ENCODE measurements at regions not wholly inside any gene's neighbourhood (a gene's known extent, or its start where the extent isn't known, plus 50 kb on each side); places are given as distances from the start of the nearest gene placed in this dataset.

DNA sequence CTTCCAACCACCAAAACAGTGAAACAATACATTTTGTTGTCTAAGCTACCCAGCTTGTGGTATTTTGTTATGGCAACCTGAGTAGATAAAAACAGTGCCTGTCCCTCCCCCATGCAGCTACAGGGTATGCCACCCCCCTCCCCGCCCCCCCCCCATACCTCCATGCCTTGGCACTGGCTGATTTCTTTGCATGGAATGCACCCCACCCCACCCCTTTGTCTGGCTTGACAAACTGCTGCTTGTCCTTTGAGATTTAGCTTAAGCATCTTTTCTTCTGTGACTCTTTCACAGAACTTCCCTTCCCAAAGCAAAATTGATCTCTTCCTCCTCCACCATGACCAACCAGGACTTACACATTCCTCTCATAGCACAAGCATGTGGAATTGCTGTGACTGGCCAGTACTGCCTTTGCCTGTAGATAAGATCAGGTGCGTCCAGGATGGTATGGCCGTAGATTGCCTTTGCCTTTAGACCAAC, 64.6 kb upstream of the ADGRF1 start:
- no TSS peak for BruUV-seq (replicated peaks)
- peak; percentile 89 for DNase-seq (ENCODE audit: low spot score)
- H3K4me1 ChIP-seq (ENCODE audit: insufficient read depth, low read length): peaks cover 37% of the 10 kb centered on the region
- no peak for TF ChIP-seq SRF (IDR thresholded peaks at IDR 0.05; ENCODE audit: low read depth, low read length)
- 0 out of 2 replicates have a peak, but pooled peaks have one; percentile 1 for TF ChIP-seq SAP130 (CRISPR knock-in tag; IDR thresholded peaks at IDR 0.05; ENCODE audit: low read depth)
- TF ChIP-seq, protein P1, sequence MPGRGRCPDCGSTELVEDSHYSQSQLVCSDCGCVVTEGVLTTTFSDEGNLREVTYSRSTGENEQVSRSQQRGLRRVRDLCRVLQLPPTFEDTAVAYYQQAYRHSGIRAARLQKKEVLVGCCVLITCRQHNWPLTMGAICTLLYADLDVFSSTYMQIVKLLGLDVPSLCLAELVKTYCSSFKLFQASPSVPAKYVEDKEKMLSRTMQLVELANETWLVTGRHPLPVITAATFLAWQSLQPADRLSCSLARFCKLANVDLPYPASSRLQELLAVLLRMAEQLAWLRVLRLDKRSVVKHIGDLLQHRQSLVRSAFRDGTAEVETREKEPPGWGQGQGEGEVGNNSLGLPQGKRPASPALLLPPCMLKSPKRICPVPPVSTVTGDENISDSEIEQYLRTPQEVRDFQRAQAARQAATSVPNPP (CRISPR knock-in tag; IDR thresholded peaks at IDR 0.05): no peak
- TF ChIP-seq ZNF644 (CRISPR knock-in tag; IDR thresholded peaks at IDR 0.05; ENCODE audit: low read depth): peak; percentile 72
- no peak for TF ChIP-seq ZNF432 (CRISPR knock-in tag; IDR thresholded peaks at IDR 0.05; ENCODE audit: borderline replicate concordance)
- TF ChIP-seq TEAD3 (CRISPR knock-in tag; optimal IDR thresholded peaks at IDR 0.05; ENCODE audit: borderline replicate concordance): peak; percentile 88
- TF ChIP-seq, protein P2, sequence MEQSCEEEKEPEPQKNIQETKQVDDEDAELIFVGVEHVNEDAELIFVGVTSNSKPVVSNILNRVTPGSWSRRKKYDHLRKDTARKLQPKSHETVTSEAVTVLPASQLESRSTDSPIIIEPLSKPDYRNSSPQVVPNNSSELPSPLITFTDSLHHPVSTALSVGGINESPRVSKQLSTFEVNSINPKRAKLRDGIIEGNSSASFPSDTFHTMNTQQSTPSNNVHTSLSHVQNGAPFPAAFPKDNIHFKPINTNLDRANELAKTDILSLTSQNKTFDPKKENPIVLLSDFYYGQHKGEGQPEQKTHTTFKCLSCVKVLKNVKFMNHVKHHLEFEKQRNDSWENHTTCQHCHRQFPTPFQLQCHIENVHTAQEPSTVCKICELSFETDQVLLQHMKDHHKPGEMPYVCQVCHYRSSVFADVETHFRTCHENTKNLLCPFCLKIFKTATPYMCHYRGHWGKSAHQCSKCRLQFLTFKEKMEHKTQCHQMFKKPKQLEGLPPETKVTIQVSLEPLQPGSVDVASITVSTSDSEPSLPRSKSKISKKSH (CRISPR knock-in tag; IDR thresholded peaks at IDR 0.05; ENCODE audit: borderline replicate concordance): no peak
- TF ChIP-seq HOXA3 (CRISPR knock-in tag; IDR thresholded peaks at IDR 0.05): 0 out of 2 replicates have a peak, but pooled peaks have one; percentile 19
- no peak for TF ChIP-seq SMYD3 (CRISPR knock-in tag; IDR thresholded peaks at IDR 0.05)
- TF ChIP-seq, protein P3, sequence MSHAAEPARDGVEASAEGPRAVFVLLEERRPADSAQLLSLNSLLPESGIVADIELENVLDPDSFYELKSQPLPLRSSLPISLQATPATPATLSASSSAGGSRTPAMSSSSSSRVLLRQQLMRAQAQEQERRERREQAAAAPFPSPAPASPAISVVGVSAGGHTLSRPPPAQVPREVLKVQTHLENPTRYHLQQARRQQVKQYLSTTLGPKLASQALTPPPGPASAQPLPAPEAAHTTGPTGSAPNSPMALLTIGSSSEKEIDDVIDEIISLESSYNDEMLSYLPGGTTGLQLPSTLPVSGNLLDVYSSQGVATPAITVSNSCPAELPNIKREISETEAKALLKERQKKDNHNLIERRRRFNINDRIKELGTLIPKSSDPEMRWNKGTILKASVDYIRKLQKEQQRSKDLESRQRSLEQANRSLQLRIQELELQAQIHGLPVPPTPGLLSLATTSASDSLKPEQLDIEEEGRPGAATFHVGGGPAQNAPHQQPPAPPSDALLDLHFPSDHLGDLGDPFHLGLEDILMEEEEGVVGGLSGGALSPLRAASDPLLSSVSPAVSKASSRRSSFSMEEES (CRISPR knock-in tag; IDR thresholded peaks at IDR 0.05): 0 out of 2 replicates have a peak, but pooled peaks have one; percentile 41
- TF ChIP-seq, protein P4, sequence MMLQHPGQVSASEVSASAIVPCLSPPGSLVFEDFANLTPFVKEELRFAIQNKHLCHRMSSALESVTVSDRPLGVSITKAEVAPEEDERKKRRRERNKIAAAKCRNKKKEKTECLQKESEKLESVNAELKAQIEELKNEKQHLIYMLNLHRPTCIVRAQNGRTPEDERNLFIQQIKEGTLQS (CRISPR knock-in tag; IDR thresholded peaks at IDR 0.05): no peak
- TF ChIP-seq ZNF44 (CRISPR knock-in tag; IDR thresholded peaks at IDR 0.05): no peak
- TF ChIP-seq KAT8 (CRISPR knock-in tag; IDR thresholded peaks at IDR 0.05): 0 out of 2 replicates have a peak, but pooled peaks have one; percentile 20
- TF ChIP-seq, protein P5, sequence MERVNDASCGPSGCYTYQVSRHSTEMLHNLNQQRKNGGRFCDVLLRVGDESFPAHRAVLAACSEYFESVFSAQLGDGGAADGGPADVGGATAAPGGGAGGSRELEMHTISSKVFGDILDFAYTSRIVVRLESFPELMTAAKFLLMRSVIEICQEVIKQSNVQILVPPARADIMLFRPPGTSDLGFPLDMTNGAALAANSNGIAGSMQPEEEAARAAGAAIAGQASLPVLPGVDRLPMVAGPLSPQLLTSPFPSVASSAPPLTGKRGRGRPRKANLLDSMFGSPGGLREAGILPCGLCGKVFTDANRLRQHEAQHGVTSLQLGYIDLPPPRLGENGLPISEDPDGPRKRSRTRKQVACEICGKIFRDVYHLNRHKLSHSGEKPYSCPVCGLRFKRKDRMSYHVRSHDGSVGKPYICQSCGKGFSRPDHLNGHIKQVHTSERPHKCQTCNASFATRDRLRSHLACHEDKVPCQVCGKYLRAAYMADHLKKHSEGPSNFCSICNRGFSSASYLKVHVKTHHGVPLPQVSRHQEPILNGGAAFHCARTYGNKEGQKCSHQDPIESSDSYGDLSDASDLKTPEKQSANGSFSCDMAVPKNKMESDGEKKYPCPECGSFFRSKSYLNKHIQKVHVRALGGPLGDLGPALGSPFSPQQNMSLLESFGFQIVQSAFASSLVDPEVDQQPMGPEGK (CRISPR knock-in tag; IDR thresholded peaks at IDR 0.05): 0 out of 2 replicates have a peak, but pooled peaks have one; percentile 16
- no peak for TF ChIP-seq GTF2F1 (IDR thresholded peaks at IDR 0.05; ENCODE audit: low read length)
- TF ChIP-seq, protein P6, sequence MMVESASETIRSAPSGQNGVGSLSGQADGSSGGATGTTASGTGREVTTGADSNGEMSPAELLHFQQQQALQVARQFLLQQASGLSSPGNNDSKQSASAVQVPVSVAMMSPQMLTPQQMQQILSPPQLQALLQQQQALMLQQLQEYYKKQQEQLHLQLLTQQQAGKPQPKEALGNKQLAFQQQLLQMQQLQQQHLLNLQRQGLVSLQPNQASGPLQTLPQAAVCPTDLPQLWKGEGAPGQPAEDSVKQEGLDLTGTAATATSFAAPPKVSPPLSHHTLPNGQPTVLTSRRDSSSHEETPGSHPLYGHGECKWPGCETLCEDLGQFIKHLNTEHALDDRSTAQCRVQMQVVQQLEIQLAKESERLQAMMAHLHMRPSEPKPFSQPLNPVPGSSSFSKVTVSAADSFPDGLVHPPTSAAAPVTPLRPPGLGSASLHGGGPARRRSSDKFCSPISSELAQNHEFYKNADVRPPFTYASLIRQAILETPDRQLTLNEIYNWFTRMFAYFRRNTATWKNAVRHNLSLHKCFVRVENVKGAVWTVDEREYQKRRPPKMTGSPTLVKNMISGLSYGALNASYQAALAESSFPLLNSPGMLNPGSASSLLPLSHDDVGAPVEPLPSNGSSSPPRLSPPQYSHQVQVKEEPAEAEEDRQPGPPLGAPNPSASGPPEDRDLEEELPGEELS (CRISPR knock-in tag; IDR thresholded peaks at IDR 0.05): 0 out of 2 replicates have a peak, but pooled peaks have one; percentile 12

More for the DNA sequence above, 64.6 kb upstream of the ADGRF1 start:
- 45% methylated on average over 3 of the region's 3 CpGs for WGBS (ENCODE audit: low lambda C conversion rate)
- FAIRE-seq: peak; percentile 44
- H3K9me3 ChIP-seq (ENCODE audit: low read length): no peaks in the 10 kb centered on the region
- H3K36me3 ChIP-seq (replicated peaks in 1 of 2; ENCODE audit: control insufficient read depth in 1 of 2, insufficient read depth in 2 of 2, low read length in 2 of 2): no peaks in the 10 kb centered on the region
- H2AFZ ChIP-seq (ENCODE audit: low read length): peak overlapping the region; percentile 60
- H3K27ac ChIP-seq (ENCODE audit: extremely low read length, insufficient read depth, low read length): peak overlapping the region; percentile 55
- no peaks in the 10 kb centered on the region for H3K27me3 ChIP-seq (ENCODE audit: control insufficient read depth in 1 of 2, insufficient read depth in 2 of 2, low read length in 2 of 2)
- no peaks in the 10 kb centered on the region for H3K79me2 ChIP-seq (ENCODE audit: insufficient read depth, low read length)
- 0 out of 6 replicates have a peak overlapping the region, but pooled peaks of 1 of the 3 experiments have one; percentile 20 for H3K4me3 ChIP-seq (replicated peaks in 1 of 3; ENCODE audit: insufficient read depth in 1 of 3, low read depth in 2 of 3, low read length in 3 of 3)
- POLR2A ChIA-PET: interaction anchor here (0.6 to 2.0 kb wide), 4 partner anchors 8 to 203 kb away, joined by 3 to 9 read pairs (median 3); partner anchors contain the start of gene TNFRSF21
- CTCF ChIA-PET (ENCODE audit: low intra/inter-chr PET ratio, low total read pairs): no interaction called here
- peak; percentile 92 for ATAC-seq
- peak overlapping the region; percentile 62 for H3K4me2 ChIP-seq (ENCODE audit: low read depth, low read length)
- in situ Hi-C loops (cut with HindIII; ENCODE audit: extremely low pct_ligation_motif_present, low pct_unique_long_range_greater_than_20kb): loop anchor here (10.0 kb wide), 1 partner anchor 138 kb away; no protein-coding TSS in a partner anchor
- intact Hi-C loops (cut with micrococcal nuclease; ENCODE audit: unreplicated experiment): loop anchor here (2.0 kb wide), 1 partner anchor 30 kb away; no protein-coding TSS in a partner anchor
- H3K9ac ChIP-seq (ENCODE audit: insufficient read depth, low read depth, low read length): peak overlapping the region; percentile 36; the same call in 1 of the 2 replicates
- H4K20me1 ChIP-seq (ENCODE audit: insufficient read depth, low read length): no peaks in the 10 kb centered on the region
